H1 (cell line): ENCODE measurements at regions not wholly inside any gene's neighbourhood (a gene's known extent, or its start where the extent isn't known, plus 50 kb on each side); places are given as distances from the start of the nearest gene placed in this dataset.

Source experiments
- CTCF ChIA-PET: fragments of 300-600 bp; sonication (Branson Sonifier 250); formaldehyde crosslinking; loops from one replicate; lab custom pipeline; 2021; ENCODE audit not compliant: partially characterized antibody; lab: Charles Lee
- POLR2A ChIA-PET: fragments of 300-600 bp; sonication (Branson Sonifier 250); formaldehyde crosslinking; loops from one replicate; lab custom pipeline; 2021; ENCODE audit warnings: inconsistent platforms; ENCODE audit not compliant: partially characterized antibody; lab: Charles Lee
- DNase-seq, 2 experiments: peaks; one replicate each; pipeline versions ENCODE4 v3.0.0 to v3.0.0-alpha.2; 2010 to 2022; ENCODE audit warnings: low spot score in 2 of 2, low read depth in 1 of 2, mixed read lengths in 1 of 2
- FAIRE-seq: peaks from 2 replicates; lab custom pipeline; 2011; peaks lifted over from hg19 to GRCh38; lab: Jason Lieb, UNC
- H2AFZ ChIP-seq: 2 replicates; pipeline ENCODE4 v1.8.1; 2012; ENCODE audit warnings: low read length, inconsistent platforms
- H2AK5ac ChIP-seq: 2 replicates; pipeline ENCODE4 v1.6.1; 2013; ENCODE audit warnings: low read depth, low read length
- H2BK120ac ChIP-seq: replicated peaks from 2 replicates; pipeline ENCODE3; 2013; ENCODE audit warnings: low read depth, low read length, inconsistent platforms
- H2BK12ac ChIP-seq: 2 replicates; pipeline ENCODE4 v1.6.1; 2013; ENCODE audit warnings: low read depth, low read length
- H2BK15ac ChIP-seq: 2 replicates; pipeline ENCODE4 v1.6.1; 2013; ENCODE audit warnings: low read length
- H2BK20ac ChIP-seq: 2 replicates; pipeline ENCODE4 v1.6.1; 2013; ENCODE audit warnings: low read length
- H2BK5ac ChIP-seq: 2 replicates; pipeline ENCODE4 v1.6.1; 2013; ENCODE audit warnings: low read depth, low read length
- H3K14ac ChIP-seq: 2 replicates; pipeline ENCODE4 v1.6.1; 2013; ENCODE audit warnings: inconsistent platforms; ENCODE audit not compliant: insufficient read length
- H3K18ac ChIP-seq: 2 replicates; pipeline ENCODE4 v1.6.1; 2013; ENCODE audit warnings: low read length; ENCODE audit errors: extremely low read depth
- H3K23ac ChIP-seq: 2 replicates; pipeline ENCODE4 v1.6.1; 2013; ENCODE audit warnings: inconsistent platforms; ENCODE audit not compliant: insufficient read length
- H3K23me2 ChIP-seq: 2 replicates; pipeline ENCODE4 v1.6.1; 2013; ENCODE audit warnings: low read depth, low read length
- H3K27ac ChIP-seq: 2 replicates; pipeline ENCODE4 v1.6.1; 2011; ENCODE audit warnings: low read depth, low read length, inconsistent platforms
- H3K27me3 ChIP-seq, 4 experiments: replicated peaks in 1 of 4; 1 replicate in 1 of 4; 2 replicates in 3 of 4; pipeline versions ENCODE4 v1.6.1 to v1.8.1; 2011 to 2013; ENCODE audit warnings: low read length in 3 of 4, mild to moderate bottlenecking in 3 of 4, inconsistent platforms in 2 of 4, mixed read lengths in 2 of 4, moderate library complexity in 1 of 4; ENCODE audit not compliant: control insufficient read depth in 3 of 4, insufficient read depth in 3 of 4; ENCODE audit errors: extremely low read depth in 1 of 4
- H3K36me3 ChIP-seq, 4 experiments: 2 replicates each; pipeline versions ENCODE4 v1.6.1 to v1.8.1; 2011 to 2013; ENCODE audit warnings: mild to moderate bottlenecking in 4 of 4, low read length in 3 of 4, moderate library complexity in 2 of 4, control low read depth in 1 of 4, inconsistent platforms in 1 of 4; ENCODE audit not compliant: insufficient read depth in 4 of 4, control insufficient read depth in 2 of 4
- H3K4ac ChIP-seq: replicated peaks from 2 replicates; pipeline ENCODE3; 2013; ENCODE audit warnings: low read length, low read depth, mixed read lengths, inconsistent platforms; ENCODE audit not compliant: insufficient read length
- H3K4me1 ChIP-seq, 4 experiments: replicated peaks in 1 of 4; 1 replicate in 1 of 4; 2 replicates in 3 of 4; pipeline versions ENCODE4 v1.6.1 to v1.8.1; 2011 to 2013; ENCODE audit warnings: low read length in 3 of 4, inconsistent platforms in 2 of 4, mixed read lengths in 1 of 4; ENCODE audit not compliant: insufficient read depth in 4 of 4, control insufficient read depth in 3 of 4
- H3K4me2 ChIP-seq, 2 experiments: 2 replicates each; pipeline versions ENCODE4 v1.6.1 to v1.8.1; 2011 to 2013; ENCODE audit warnings: low read depth in 2 of 2, low read length in 2 of 2, control low read depth in 1 of 2, inconsistent platforms in 1 of 2, mild to moderate bottlenecking in 1 of 2; ENCODE audit not compliant: insufficient read depth in 1 of 2
- H3K4me3 ChIP-seq, 4 experiments: fragments of 200-600, 300-600 bp in 1 of 4; sonication (generic), shearing (Covaris generic), sonication (Bioruptor Twin) in 1 of 4; 2 replicates each; pipeline versions ENCODE4 v1.5.1 to v1.8.1; 2011 to 2016; ENCODE audit warnings: low read length in 4 of 4, low read depth in 3 of 4, control low read depth in 2 of 4, inconsistent platforms in 2 of 4, mild to moderate bottlenecking in 2 of 4, mixed read lengths in 1 of 4, moderate library complexity in 1 of 4; ENCODE audit not compliant: insufficient read depth in 2 of 4; ENCODE audit errors: extremely low read depth in 1 of 4
- H3K56ac ChIP-seq: replicated peaks from 2 replicates; pipeline ENCODE3; 2013; ENCODE audit warnings: low read depth, mild to moderate bottlenecking, mixed read lengths, low read length, inconsistent platforms; ENCODE audit not compliant: insufficient read length
- H3K79me1 ChIP-seq: 2 replicates; pipeline ENCODE4 v1.6.1; 2013; ENCODE audit warnings: low read depth, low read length, control low read depth
- H3K79me2 ChIP-seq, 2 experiments: 2 replicates each; pipeline versions ENCODE4 v1.6.1 to v1.8.1; 2012 to 2013; ENCODE audit warnings: low read length in 2 of 2, mild to moderate bottlenecking in 2 of 2, inconsistent platforms in 1 of 2; ENCODE audit not compliant: insufficient read depth in 2 of 2, control insufficient read depth in 1 of 2
- H3K9ac ChIP-seq, 4 experiments: replicated peaks in 1 of 4; 1 replicate in 1 of 4; 2 replicates in 3 of 4; pipeline versions ENCODE4 v1.6.1 to v1.8.1; 2011 to 2013; ENCODE audit warnings: low read depth in 3 of 4, low read length in 3 of 4, control low read depth in 2 of 4, mild to moderate bottlenecking in 2 of 4, moderate library complexity in 2 of 4, inconsistent platforms in 1 of 4; ENCODE audit errors: extremely low read depth in 1 of 4
- H3K9me3 ChIP-seq, 2 experiments: 2 replicates each; pipeline versions ENCODE4 v1.6.1 to v1.8.1; 2012 to 2013; ENCODE audit warnings: mild to moderate bottlenecking in 2 of 2, moderate library complexity in 2 of 2, control low read depth in 1 of 2, inconsistent platforms in 1 of 2, low read depth in 1 of 2, low read length in 1 of 2, mixed read lengths in 1 of 2; ENCODE audit not compliant: insufficient read depth in 2 of 2
- H4K20me1 ChIP-seq, 2 experiments: replicated peaks in 1 of 2; 2 replicates each; pipeline versions ENCODE3 to v1.8.1; 2011 to 2013; ENCODE audit warnings: inconsistent platforms in 2 of 2, low read length in 2 of 2, mild to moderate bottlenecking in 1 of 2; ENCODE audit not compliant: insufficient read depth in 2 of 2, control insufficient read depth in 1 of 2
- H4K5ac ChIP-seq: 2 replicates; pipeline ENCODE4 v1.6.1; 2013; ENCODE audit warnings: low read length, low read depth, mixed read lengths, inconsistent platforms; ENCODE audit not compliant: insufficient read length
- H4K8ac ChIP-seq: 2 replicates; pipeline ENCODE4 v1.8.0; 2013; ENCODE audit warnings: mild to moderate bottlenecking, moderate library complexity, low read length, inconsistent platforms; ENCODE audit not compliant: insufficient read depth; ENCODE audit errors: extremely low read depth
- H4K91ac ChIP-seq: replicated peaks from 2 replicates; pipeline ENCODE3; 2013; ENCODE audit warnings: low read length, mixed read lengths, inconsistent platforms; ENCODE audit not compliant: insufficient read length
- BRCA1 ChIP-seq: IDR thresholded peaks from 2 replicates; pipeline ENCODE4 v1.6.1; 2012; ENCODE audit warnings: low read depth, low read length, improper control_type of control experiment
- CTBP2 ChIP-seq: IDR thresholded peaks from 2 replicates; pipeline ENCODE4 v1.7.0; 2011; ENCODE audit warnings: borderline replicate concordance, mild to moderate bottlenecking, moderate library complexity, mixed read lengths, low read length; ENCODE audit not compliant: insufficient read depth, insufficient read length
- TAF1 ChIP-seq: IDR thresholded peaks from 2 replicates; pipeline ENCODE4 v1.6.1; 2011; ENCODE audit warnings: mild to moderate bottlenecking, low read depth, low read length
- WGBS, 2 experiments: shearing (Covaris generic) in 1 of 2; methylation state at CpG; one replicate each; pipeline versions ENCODE4 v1.1.6 to v1.1.7; 2013 to 2015; ENCODE audit warnings: low lambda C conversion rate in 2 of 2, mixed read lengths in 2 of 2, inconsistent platforms in 1 of 2, low coverage in 1 of 2, missing lambda C conversion rate in 1 of 2; ENCODE audit not compliant: insufficient replicate concordance in 2 of 2, insufficient coverage in 1 of 2, insufficient read length in 1 of 2; ENCODE audit errors: extremely low coverage in 1 of 2, missing lambda C conversion rate in 1 of 2; 5-methylcytosine and 5-hydroxymethylcytosine counted together

DNA sequence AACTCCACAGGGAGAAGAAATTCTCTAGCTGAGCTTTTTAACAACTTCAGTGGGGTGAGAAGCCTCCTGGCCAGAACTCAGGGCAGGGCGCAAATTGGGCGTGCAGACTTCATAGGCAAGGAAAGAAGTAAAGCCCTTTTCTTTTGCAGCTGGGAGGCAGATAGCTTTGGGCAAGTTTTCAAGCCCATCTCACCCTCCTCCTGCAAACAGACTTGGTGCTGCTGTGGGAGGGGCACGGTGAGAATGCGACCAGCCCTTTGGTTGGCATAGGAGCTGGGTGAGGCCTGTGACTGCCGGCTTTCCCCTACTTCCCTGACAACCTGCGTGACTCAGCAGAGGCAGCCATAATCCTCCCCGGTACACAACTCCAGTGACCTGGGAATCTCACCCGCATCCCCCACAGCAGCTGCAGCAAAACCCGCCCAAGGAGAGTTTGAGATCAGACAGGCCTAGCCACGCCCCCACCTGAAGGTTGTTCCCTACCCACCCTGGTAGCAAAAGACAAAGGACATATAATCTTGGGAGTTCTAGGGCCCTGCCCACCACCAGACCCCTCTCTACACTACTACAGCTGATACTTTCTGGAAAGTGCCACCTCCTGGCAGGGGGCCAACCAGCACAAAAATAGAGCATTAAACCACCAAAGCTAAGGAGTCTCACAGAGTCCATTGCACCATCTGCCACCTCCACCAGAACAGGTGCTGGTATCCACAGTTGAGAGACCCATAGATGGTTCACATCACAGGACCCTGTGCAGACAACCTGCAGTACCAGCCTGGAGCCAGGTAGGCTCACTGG lies 195.5 kb upstream of the CCL2 start:
- CTCF ChIA-PET: interaction anchor here (0.8 to 1.2 kb wide), 2 partner anchors 9 to 111 kb away, joined by 3 read pairs; no protein-coding TSS in a partner anchor
- Histone ChIP-seq H3K79me2 (no peaks in the 10 kb centered on the region), H4K5ac (no peak overlapping the region), H3K4me2 (no peak overlapping the region), H4K91ac (no peak overlapping the region), H2BK12ac (no peak overlapping the region), H3K4ac (no peak overlapping the region), H3K18ac (no peak overlapping the region), H3K4me1 (no peaks in the 10 kb centered on the region), H3K9ac (no peak overlapping the region), H3K9me3 (peaks cover 0 to 3% of the 10 kb centered on the region in 2 experiments; a peak in 2 of 4 replicates), H4K20me1 (no peaks in the 10 kb centered on the region), H3K79me1 (no peaks in the 10 kb centered on the region), H3K36me3 (no peaks in the 10 kb centered on the region), H3K27me3 (no peaks in the 10 kb centered on the region), H2BK120ac (no peak overlapping the region), H4K8ac (no peak overlapping the region), H3K4me3 (no peak overlapping the region), H2AFZ (no peak overlapping the region), H3K23me2 (no peaks in the 10 kb centered on the region), H2BK5ac (no peak overlapping the region), H2BK15ac (no peak overlapping the region), H2BK20ac (no peak overlapping the region), H3K27ac (no peak overlapping the region), H3K14ac (no peak overlapping the region), H2AK5ac (no peak overlapping the region), H3K56ac (no peak overlapping the region), H3K23ac (no peak overlapping the region)
- TF ChIP-seq TAF1 (no peak), CTBP2 (no peak), BRCA1 (no peak)
- POLR2A ChIA-PET: no interaction called here
- 90% methylated on average over 10 of the region's 10 CpGs; no CpG with 5 or more reads in 1 of the 2 experiments for WGBS, 2 experiments
- DNase-seq (no peak), FAIRE-seq (no peak)
